HCT116 (cell line): ENCODE measurements at regions not wholly inside any gene's neighbourhood (a gene's known extent, or its start where the extent isn't known, plus 50 kb on each side); places are given as distances from the start of the nearest gene placed in this dataset.

ENCODE experiments used
- ATAC-seq: fragments of 200-7000 bp; cut with Tn5 transposase; 2 replicates; pipeline ENCODE4 v1.9.1; 2020; ENCODE audit warnings: mild to moderate bottlenecking, moderate library complexity
- BruUV-seq: library from RNA; stranded (reverse); fragments of 400-500 nt; replicated peaks from 2 replicates; lab custom pipeline; 2021; lab: Mats Ljungman, UMichigan
- CTCF ChIA-PET: fragments of 300-600 bp; sonication (Branson Sonifier 250); formaldehyde crosslinking; loops from one replicate; lab custom pipeline; 2021; ENCODE audit warnings: antibody characterized with exemption; lab: Charles Lee
- POLR2A ChIA-PET: fragments of 300-600, 350-600 bp; sonication (Branson Sonifier 250); formaldehyde crosslinking; loops from one replicate; lab custom pipeline; 2021; ENCODE audit warnings: antibody characterized with exemption; lab: Charles Lee
- RAD21 ChIA-PET, 2 experiments: fragments of 300-600 bp; sonication (Branson Sonifier 250); formaldehyde crosslinking; loops; one replicate each; lab custom pipeline; 2023; ENCODE audit warnings: low total read pairs in 2 of 2; ENCODE audit not compliant: uncharacterized antibody in 2 of 2, unreplicated experiment in 2 of 2, low non-redundant PET in 1 of 2; lab: Charles Lee
- DNase-seq: peaks from one replicate; pipeline ENCODE4 v3.0.0-alpha.2; 2010; ENCODE audit warnings: low read depth, low spot score
- H2AFZ ChIP-seq: fragments of 200-600 bp; shearing (Covaris generic), sonication (generic); 2 replicates; pipeline ENCODE4 v1.6.1; 2017; ENCODE audit warnings: low read depth, mixed run types, mixed read lengths, antibody characterized with exemption, low read length; ENCODE audit not compliant: poor library complexity, severe bottlenecking
- H3K27ac ChIP-seq: 2 replicates; pipeline ENCODE4 v1.5.1; 2012; ENCODE audit warnings: low read depth, low read length
- H3K27me3 ChIP-seq: fragments of 200-600 bp; sonication (generic); 2 replicates; pipeline ENCODE4 v1.6.1; 2016; ENCODE audit warnings: mixed run types, low read length, mixed read lengths; ENCODE audit not compliant: insufficient read depth
- H3K36me3 ChIP-seq, 2 experiments: fragments of 200-500 bp in 1 of 2; fragments of 200-600 bp in 1 of 2; sonication (Bioruptor generic) in 1 of 2; sonication (generic) in 1 of 2; 2 replicates each; pipeline versions ENCODE4 v1.5.1 to v1.6.1; 2014 to 2016; ENCODE audit warnings: low read length in 2 of 2, inconsistent platforms in 1 of 2, mixed read lengths in 1 of 2, mixed run types in 1 of 2; ENCODE audit not compliant: insufficient read depth in 2 of 2, control insufficient read depth in 1 of 2
- H3K4me1 ChIP-seq, 2 experiments: fragments of 200-600 bp in 1 of 2; sonication (generic) in 1 of 2; 2 replicates each; pipeline versions ENCODE4 v1.5.1 to v1.6.1; 2012 to 2017; ENCODE audit warnings: low read length in 2 of 2, inconsistent platforms in 1 of 2, mild to moderate bottlenecking in 1 of 2, mixed read lengths in 1 of 2, mixed run types in 1 of 2, moderate library complexity in 1 of 2; ENCODE audit not compliant: insufficient read depth in 2 of 2, control insufficient read depth in 1 of 2
- H3K4me2 ChIP-seq: fragments of 200-600 bp; sonication (generic); 2 replicates; pipeline ENCODE4 v1.6.1; 2017; ENCODE audit warnings: mixed run types, low read length, mixed read lengths
- H3K4me3 ChIP-seq, 2 experiments: fragments of 200-600 bp in 1 of 2; sonication (generic) in 1 of 2; replicated peaks in 1 of 2; 2 replicates each; pipeline ENCODE4 v1.5.1; 2011 to 2016; ENCODE audit warnings: low read length in 2 of 2, control low read depth in 1 of 2, low read depth in 1 of 2, mild to moderate bottlenecking in 1 of 2, mixed read lengths in 1 of 2, mixed run types in 1 of 2
- H3K79me2 ChIP-seq: fragments of 200-600 bp; sonication (generic); 2 replicates; pipeline ENCODE4 v1.6.1; 2017; ENCODE audit warnings: mild to moderate bottlenecking, mixed run types, low read length, moderate library complexity, mixed read lengths; ENCODE audit not compliant: insufficient read depth
- H3K9ac ChIP-seq: fragments of 200-600 bp; sonication (generic); 2 replicates; pipeline ENCODE4 v1.6.1; 2016; ENCODE audit warnings: low read length, mixed read lengths
- H3K9me2 ChIP-seq: fragments of 200-600 bp; sonication (generic), shearing (Covaris generic); 2 replicates; pipeline ENCODE4 v1.6.1; 2017; ENCODE audit warnings: mixed run types, mild to moderate bottlenecking, moderate library complexity; ENCODE audit not compliant: insufficient read depth
- H3K9me3 ChIP-seq, 2 experiments: fragments of 200-500 bp in 1 of 2; fragments of 200-600 bp in 1 of 2; sonication (Bioruptor generic) in 1 of 2; sonication (generic) in 1 of 2; 2 replicates each; pipeline ENCODE4 v1.6.1; 2014 to 2017; ENCODE audit warnings: low read length in 2 of 2, mixed read lengths in 2 of 2, inconsistent platforms in 1 of 2, low read depth in 1 of 2, mild to moderate bottlenecking in 1 of 2, mixed run types in 1 of 2, moderate library complexity in 1 of 2; ENCODE audit not compliant: control insufficient read depth in 1 of 2, insufficient read depth in 1 of 2
- H4K20me1 ChIP-seq: fragments of 200-600 bp; sonication (generic), shearing (Covaris generic); 2 replicates; pipeline ENCODE4 v1.6.1; 2017; ENCODE audit warnings: mixed run types, mild to moderate bottlenecking, moderate library complexity; ENCODE audit not compliant: insufficient read depth
- ATF3 ChIP-seq: IDR thresholded peaks from 2 replicates; pipeline ENCODE4 v1.6.1; 2012
- CBX3 ChIP-seq: IDR thresholded peaks from 2 replicates; pipeline ENCODE4 v1.6.1; 2012; ENCODE audit warnings: low read depth
- CEBPB ChIP-seq: IDR thresholded peaks from 2 replicates; pipeline ENCODE4 v1.6.1; 2012; ENCODE audit warnings: low read depth
- CTCF ChIP-seq, 3 experiments: fragments of 200-600 bp in 1 of 3; sonication (generic) in 1 of 3; IDR thresholded peaks in 2 of 3; conservative IDR thresholded peaks in 1 of 3; 2 replicates each; pipeline ENCODE4 v1.5.1; 2012 to 2017; ENCODE audit warnings: low read depth in 2 of 3, low read length in 2 of 3, antibody characterized with exemption in 1 of 3, borderline replicate concordance in 1 of 3, control low read depth in 1 of 3, mild to moderate bottlenecking in 1 of 3, mixed read lengths in 1 of 3, mixed run types in 1 of 3, moderate library complexity in 1 of 3; ENCODE audit not compliant: insufficient read depth in 1 of 3
- FOSL1 ChIP-seq: IDR thresholded peaks from 2 replicates; pipeline ENCODE4 v1.6.1; 2012; ENCODE audit warnings: low read depth
- POLR2AphosphoS5 ChIP-seq: IDR thresholded peaks from 2 replicates; pipeline ENCODE4 v1.6.1; 2011; ENCODE audit warnings: mild to moderate bottlenecking, low read depth, low read length, moderate library complexity
- SIN3A ChIP-seq: IDR thresholded peaks from 2 replicates; pipeline ENCODE4 v1.6.1; 2012; ENCODE audit warnings: low read depth
- YY1 ChIP-seq: IDR thresholded peaks from 2 replicates; pipeline ENCODE4 v1.6.1; 2011; ENCODE audit warnings: low read length, low read depth, moderate library complexity, mild to moderate bottlenecking; ENCODE audit not compliant: insufficient replicate concordance; ENCODE audit errors: extremely low read depth
- ZFX ChIP-seq: fragments of 450-650 bp; IDR thresholded peaks from 2 replicates; pipeline ENCODE4 v1.6.1; 2017
- ZNF274 ChIP-seq: fragments of 200-500 bp; sonication (Bioruptor generic); IDR thresholded peaks from 2 replicates; pipeline ENCODE4 v1.6.1; 2014; ENCODE audit warnings: mild to moderate bottlenecking, low read depth, low read length, inconsistent platforms
- intact Hi-C: fragments of 100-400 bp; cut with micrococcal nuclease; formaldehyde crosslinking; loops from 2 replicates; pipeline ENCODE4 v1.10.0; 2022
- TF ChIP-seq, protein P1 (sequence below): IDR thresholded peaks from 2 replicates; pipeline ENCODE4 v1.6.1; 2011; ENCODE audit warnings: mild to moderate bottlenecking, low read length, moderate library complexity; ENCODE audit not compliant: insufficient replicate concordance; ENCODE audit errors: extremely low read depth
- TF ChIP-seq, protein P2 (sequence below): IDR thresholded peaks from 2 replicates; pipeline ENCODE4 v1.6.1; 2012

GRCh38 chr20:40019510-40019909 is 669.5 kb downstream of the MAFB start:
- Histone ChIP-seq H3K27me3 (no peaks in the 10 kb centered on the region), H2AFZ (no peak overlapping the region), H3K9me3 (peaks cover 0 to 46% of the 10 kb centered on the region in 2 experiments; a peak in 2 of 4 replicates), H3K36me3 (no peaks in the 10 kb centered on the region), H3K79me2 (no peaks in the 10 kb centered on the region), H4K20me1 (no peaks in the 10 kb centered on the region), H3K4me3 (no peak overlapping the region), H3K27ac (no peak overlapping the region), H3K9ac (no peak overlapping the region), H3K4me1 (no peaks in the 10 kb centered on the region), H3K9me2 (no peaks in the 10 kb centered on the region), H3K4me2 (no peak overlapping the region)
- TF ChIP-seq POLR2AphosphoS5 = no peak
- TF ChIP-seq CTCF (IDR thresholded peaks at IDR 0.05 in 2 of 3, conservative IDR thresholded peaks at IDR 0.05 in 1 of 3; ENCODE audit: borderline replicate concordance in 1 of 3, insufficient read depth in 1 of 3, low read depth in 2 of 3, low read length in 2 of 3) = no peak
- ChIA-PET CTCF (no interaction called here), POLR2A (no interaction called here), RAD21 (no interaction called here)
- intact Hi-C loops = no loop called here
- no TSS peak for BruUV-seq
- ATAC-seq (no peak), DNase-seq (no peak)

DNA sequence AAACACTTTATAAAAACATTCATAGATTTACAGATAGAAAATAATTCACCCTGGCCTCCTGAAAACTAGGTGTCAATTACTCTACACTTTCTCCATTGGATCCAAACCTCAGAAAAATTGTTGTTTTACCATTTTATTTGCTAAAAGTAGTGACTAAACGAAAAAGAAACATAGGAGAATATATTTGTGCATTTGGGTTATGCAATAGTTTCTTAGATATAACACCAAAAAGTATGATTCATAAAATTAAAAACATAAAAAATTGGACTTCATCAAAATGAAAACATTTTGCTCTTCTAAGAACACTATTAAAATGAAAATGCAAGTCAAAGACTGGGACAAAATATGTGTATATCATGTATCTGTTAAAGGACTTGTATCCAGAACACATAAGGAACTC is 671.3 kb downstream of the MAFB start:
- no peaks in the 10 kb centered on the region for H3K36me3 ChIP-seq
- no peak overlapping the region for H3K4me3 ChIP-seq
- H3K4me1 ChIP-seq = no peaks in the 10 kb centered on the region
- ATAC-seq (no peak), DNase-seq (no peak)
- H3K27me3 ChIP-seq = no peaks in the 10 kb centered on the region
- no peak overlapping the region for H3K27ac ChIP-seq
- no peaks in the 10 kb centered on the region for H3K79me2 ChIP-seq
- intact Hi-C loops = no loop called here
- POLR2A ChIA-PET = no interaction called here
- CTCF ChIA-PET = no interaction called here
- no peak overlapping the region for H3K4me2 ChIP-seq
- H3K9me2 ChIP-seq = no peaks in the 10 kb centered on the region
- H4K20me1 ChIP-seq = no peaks in the 10 kb centered on the region
- peaks cover 0 to 41% of the 10 kb centered on the region in 2 experiments; a peak in 2 of 4 replicates for H3K9me3 ChIP-seq
- RAD21 ChIA-PET = no interaction called here
- TF ChIP-seq POLR2AphosphoS5 (no peak), ZFX (no peak), ZNF274 (no peak), ATF3 (no peak), CEBPB (no peak), YY1 (no peak), SIN3A (no peak), CBX3 (no peak), FOSL1 (no peak)
- TF ChIP-seq, protein P1, sequence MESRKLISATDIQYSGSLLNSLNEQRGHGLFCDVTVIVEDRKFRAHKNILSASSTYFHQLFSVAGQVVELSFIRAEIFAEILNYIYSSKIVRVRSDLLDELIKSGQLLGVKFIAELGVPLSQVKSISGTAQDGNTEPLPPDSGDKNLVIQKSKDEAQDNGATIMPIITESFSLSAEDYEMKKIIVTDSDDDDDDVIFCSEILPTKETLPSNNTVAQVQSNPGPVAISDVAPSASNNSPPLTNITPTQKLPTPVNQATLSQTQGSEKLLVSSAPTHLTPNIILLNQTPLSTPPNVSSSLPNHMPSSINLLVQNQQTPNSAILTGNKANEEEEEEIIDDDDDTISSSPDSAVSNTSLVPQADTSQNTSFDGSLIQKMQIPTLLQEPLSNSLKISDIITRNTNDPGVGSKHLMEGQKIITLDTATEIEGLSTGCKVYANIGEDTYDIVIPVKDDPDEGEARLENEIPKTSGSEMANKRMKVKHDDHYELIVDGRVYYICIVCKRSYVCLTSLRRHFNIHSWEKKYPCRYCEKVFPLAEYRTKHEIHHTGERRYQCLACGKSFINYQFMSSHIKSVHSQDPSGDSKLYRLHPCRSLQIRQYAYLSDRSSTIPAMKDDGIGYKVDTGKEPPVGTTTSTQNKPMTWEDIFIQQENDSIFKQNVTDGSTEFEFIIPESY = no peak
- TF ChIP-seq, protein P2, sequence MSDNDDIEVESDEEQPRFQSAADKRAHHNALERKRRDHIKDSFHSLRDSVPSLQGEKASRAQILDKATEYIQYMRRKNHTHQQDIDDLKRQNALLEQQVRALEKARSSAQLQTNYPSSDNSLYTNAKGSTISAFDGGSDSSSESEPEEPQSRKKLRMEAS = no peak
- no peak overlapping the region for H2AFZ ChIP-seq
- no TSS peak for BruUV-seq
- H3K9ac ChIP-seq = no peak overlapping the region
